GM12865 (cell line): ENCODE measurements at regions not wholly inside any gene's neighbourhood (a gene's known extent, or its start where the extent isn't known, plus 50 kb on each side); places are given as distances from the start of the nearest gene placed in this dataset.

ENCODE experiments used
- DNase-seq: peaks from one replicate; pipeline ENCODE4 v3.0.0; 2010; ENCODE audit warnings: low read depth
- H3K4me3 ChIP-seq: 2 replicates; pipeline ENCODE4 v1.5.1; 2011; ENCODE audit warnings: mild to moderate bottlenecking, low read depth, low read length, control low read depth
- TF ChIP-seq, protein P1 (sequence below): IDR thresholded peaks from 2 replicates; pipeline ENCODE4 v1.5.1; 2011; ENCODE audit warnings: low read length, control low read depth, low read depth, inconsistent platforms; ENCODE audit not compliant: insufficient read depth; ENCODE audit errors: missing control alignments

DNA sequence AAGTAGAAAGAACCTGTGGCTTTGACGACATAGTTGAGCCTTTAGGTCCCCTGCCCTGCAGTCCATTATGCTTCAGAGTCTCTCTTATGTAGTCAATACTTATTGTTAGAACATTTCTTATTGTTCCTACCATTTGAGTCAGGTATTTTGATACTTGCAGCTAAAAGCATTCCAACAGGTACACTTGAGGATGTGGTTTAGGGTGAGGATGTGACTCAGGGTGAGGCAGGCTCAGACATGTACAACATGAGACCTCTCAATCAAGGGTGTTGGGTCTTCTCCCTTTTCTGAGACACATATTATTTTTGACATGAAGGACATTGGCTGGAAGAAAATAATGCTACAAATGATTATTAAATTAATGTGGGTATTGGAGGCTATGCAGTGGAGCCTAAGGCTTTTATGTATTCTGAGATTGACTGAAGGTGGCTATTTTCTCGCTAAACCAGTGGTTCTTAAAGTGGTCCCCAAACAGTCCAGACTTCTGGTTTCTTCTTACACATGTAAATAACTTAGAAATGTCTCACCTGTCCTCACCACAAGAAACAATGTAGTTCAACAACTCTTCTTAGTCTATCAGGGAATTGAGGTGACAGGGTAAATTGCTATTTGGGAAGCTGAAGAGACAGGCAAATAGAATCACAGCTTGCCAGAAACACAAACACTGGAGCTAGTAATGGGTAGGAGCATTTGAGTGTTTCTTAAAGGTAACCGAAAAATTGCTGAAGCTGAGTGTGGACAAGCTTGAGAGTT is 135.5 kb upstream of the ZPLD1 start:
- TF ChIP-seq, protein P1, sequence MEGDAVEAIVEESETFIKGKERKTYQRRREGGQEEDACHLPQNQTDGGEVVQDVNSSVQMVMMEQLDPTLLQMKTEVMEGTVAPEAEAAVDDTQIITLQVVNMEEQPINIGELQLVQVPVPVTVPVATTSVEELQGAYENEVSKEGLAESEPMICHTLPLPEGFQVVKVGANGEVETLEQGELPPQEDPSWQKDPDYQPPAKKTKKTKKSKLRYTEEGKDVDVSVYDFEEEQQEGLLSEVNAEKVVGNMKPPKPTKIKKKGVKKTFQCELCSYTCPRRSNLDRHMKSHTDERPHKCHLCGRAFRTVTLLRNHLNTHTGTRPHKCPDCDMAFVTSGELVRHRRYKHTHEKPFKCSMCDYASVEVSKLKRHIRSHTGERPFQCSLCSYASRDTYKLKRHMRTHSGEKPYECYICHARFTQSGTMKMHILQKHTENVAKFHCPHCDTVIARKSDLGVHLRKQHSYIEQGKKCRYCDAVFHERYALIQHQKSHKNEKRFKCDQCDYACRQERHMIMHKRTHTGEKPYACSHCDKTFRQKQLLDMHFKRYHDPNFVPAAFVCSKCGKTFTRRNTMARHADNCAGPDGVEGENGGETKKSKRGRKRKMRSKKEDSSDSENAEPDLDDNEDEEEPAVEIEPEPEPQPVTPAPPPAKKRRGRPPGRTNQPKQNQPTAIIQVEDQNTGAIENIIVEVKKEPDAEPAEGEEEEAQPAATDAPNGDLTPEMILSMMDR: no peak
- peak; percentile 27 for DNase-seq
- H3K4me3 ChIP-seq: no peak overlapping the region

GRCh38 chr3:102301155-102301880 is 133.5 kb upstream of the ZPLD1 start:
- DNase-seq: no peak
- TF ChIP-seq, protein P1: no peak
- no peak overlapping the region for H3K4me3 ChIP-seq

GRCh38 chr3:102302020-102302419 is 132.8 kb upstream of the ZPLD1 start:
- TF ChIP-seq, protein P1: no peak
- no peak for DNase-seq
- H3K4me3 ChIP-seq: no peak overlapping the region

- H3K4me3 ChIP-seq: no peak overlapping the region
- TF ChIP-seq, protein P1: no peak
- DNase-seq: no peak
Observed at GRCh38 chr3:102304550-102304949, 130.3 kb upstream of the ZPLD1 start.

DNA sequence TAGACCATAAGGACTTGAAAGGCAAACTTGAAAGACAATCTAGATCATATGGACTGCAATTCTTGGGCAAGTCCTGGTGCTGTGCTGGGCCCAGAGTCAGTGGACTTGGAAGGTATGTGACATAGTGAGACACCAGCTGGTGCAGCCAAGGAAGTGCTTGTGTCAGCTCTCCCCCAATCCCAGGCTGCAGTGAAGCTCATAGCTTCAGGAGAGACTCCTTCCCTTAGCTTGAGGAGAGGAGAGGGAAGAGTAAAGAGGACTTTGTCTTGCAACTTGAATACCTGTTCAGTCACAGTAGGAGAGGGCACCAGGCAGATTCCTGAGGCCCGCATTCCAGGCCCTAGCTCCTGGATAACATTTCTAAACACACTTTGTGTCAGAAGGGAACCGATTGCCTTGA is 127.4 kb upstream of the ZPLD1 start:
- no peak overlapping the region for H3K4me3 ChIP-seq
- TF ChIP-seq, protein P1: no peak
- DNase-seq: no peak

DNA sequence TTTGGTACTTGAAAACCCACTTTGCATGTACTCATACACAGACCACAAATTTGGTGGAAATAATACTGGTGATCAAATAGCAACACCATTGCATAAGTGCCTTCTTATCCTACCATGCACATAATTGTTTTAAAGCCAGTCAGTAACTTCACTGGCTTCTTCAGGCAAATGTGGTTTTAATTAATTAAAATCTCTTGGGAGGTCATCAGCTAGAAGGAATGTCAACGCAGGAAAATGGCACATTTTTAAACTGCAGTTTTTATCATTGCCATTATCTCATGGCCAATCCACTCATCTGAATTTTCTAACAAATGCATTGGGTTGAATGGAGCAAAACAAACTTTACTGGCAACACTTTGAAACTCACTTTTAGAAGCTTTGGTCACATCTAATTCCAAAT is 105.7 kb upstream of the ZPLD1 start:
- no peak overlapping the region for H3K4me3 ChIP-seq
- DNase-seq: no peak
- TF ChIP-seq, protein P1: no peak
